Stimulated activated CD8-positive, alpha-beta memory T cell treated with anti-CD3 and anti-CD28 coated beads, Interleukin-7, amount 100 ng/mL, for 48 hours (primary cell): ENCODE measurements at regions not wholly inside any gene's neighbourhood (a gene's known extent, or its start where the extent isn't known, plus 50 kb on each side); places are given as distances from the start of the nearest gene placed in this dataset.
"Not testable (repeated sequence)": the region's sequence is repeated elsewhere in the genome, so short reads cannot be mapped to it uniquely, and the experiment has no call there.

Experiments used
- DNase-seq, 2 donors: peaks; one replicate each; pipeline ENCODE4 v3.0.0-alpha.2; 2020; ENCODE audit warnings: low read depth in 1 of 2; ENCODE audit errors: extremely low read depth in 1 of 2

- no peak for DNase-seq
Observed at GRCh38 chrX:40530509-40530908, 50.3 kb upstream of the ATP6AP2 start.

DNA sequence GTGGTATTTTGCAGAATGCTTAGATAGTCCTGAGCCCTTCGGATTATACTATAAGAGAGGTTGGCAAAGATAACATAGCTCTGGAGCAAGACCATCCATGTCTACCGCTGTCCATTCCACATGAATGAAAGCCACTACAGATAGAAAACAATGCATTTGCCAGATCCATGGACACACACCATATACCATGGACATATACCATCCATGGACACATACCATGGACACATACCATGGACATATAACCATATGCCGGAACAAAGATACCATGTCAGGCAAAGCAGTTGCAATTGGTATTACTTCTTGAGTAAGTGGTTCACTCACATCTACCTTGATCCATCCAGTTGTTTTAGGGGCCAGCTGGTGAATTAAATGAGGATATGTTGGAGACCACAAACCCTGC is 53.2 kb upstream of the ATP6AP2 start:
- DNase-seq = no peak

- DNase-seq = no peak
Observed at GRCh38 chrX:40526412-40526811, 54.4 kb upstream of the ATP6AP2 start.

GRCh38 chrX:40525901-40526300 is 54.9 kb upstream of the ATP6AP2 start:
- not testable (repeated sequence) for DNase-seq

- no peak for DNase-seq
Observed at GRCh38 chrX:40524423-40524822, 56.3 kb upstream of the ATP6AP2 start.

- DNase-seq = no peak
Observed at GRCh38 chrX:40523852-40524251, 56.9 kb upstream of the ATP6AP2 start.

- DNase-seq = no peak
Observed at GRCh38 chrX:40521868-40522450, 58.8 kb upstream of the ATP6AP2 start.

GRCh38 chrX:40514376-40514775 is 66.4 kb upstream of the ATP6AP2 start:
- DNase-seq = no peak

DNA sequence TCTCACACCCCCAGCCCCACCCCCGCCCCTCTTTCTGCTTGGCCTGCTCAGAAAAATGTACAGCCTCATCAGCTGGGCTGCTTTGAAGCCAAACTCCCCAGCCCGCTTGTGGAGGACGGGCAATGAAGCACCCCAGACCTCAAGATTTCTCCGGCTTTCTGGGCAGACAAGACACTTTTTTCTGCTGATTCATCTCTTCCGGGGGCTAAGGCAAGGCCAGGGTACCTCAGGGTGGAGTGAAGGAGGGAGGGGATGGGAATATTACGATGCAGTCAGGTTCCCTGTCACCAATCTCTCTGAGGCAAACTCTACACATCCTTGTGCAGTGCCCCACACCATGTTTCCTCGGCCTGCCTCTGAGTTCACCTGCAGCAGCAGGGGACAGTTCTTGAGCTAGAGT is 66.9 kb upstream of the ATP6AP2 start:
- no peak for DNase-seq

DNA sequence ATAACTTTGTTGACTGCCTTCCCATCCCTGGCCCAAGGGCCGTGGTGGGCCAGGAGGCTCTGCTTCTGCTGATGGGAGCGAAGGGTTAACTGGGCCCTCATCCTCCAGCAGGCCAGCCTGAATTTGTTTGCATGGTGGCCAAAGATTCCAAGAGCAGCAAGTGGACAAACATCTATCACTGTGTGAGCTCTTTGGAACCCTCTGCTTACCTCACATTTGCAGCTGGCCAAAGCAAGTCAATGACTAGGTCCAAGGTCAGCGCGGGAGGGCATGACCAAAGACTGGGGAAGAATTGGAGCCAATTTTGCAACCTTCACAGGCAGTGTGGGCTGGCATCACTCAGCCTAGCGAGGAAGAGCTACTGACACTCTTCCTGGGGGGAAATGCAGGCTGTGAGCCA is 67.8 kb upstream of the ATP6AP2 start:
- DNase-seq = no peak

DNA sequence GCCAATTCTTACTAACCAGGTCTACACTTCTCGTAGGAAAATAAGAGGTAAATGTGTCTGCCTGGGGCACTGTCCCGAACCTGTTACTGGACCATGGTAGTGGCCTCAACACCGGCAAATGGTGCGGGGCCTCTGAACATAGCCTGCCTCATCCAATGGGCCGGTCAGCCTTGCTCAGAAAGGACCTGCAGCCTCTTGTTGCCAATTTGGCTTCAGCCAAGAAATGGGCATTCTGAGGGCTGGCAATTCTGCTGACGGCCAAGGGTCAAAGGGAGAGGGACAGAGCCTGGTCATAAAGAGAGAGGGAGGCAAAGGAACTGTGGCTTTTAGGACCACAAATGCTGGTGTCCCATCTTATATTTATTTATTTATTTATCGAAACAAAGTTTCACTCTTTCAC is 69.5 kb upstream of the ATP6AP2 start:
- DNase-seq = no peak

DNA sequence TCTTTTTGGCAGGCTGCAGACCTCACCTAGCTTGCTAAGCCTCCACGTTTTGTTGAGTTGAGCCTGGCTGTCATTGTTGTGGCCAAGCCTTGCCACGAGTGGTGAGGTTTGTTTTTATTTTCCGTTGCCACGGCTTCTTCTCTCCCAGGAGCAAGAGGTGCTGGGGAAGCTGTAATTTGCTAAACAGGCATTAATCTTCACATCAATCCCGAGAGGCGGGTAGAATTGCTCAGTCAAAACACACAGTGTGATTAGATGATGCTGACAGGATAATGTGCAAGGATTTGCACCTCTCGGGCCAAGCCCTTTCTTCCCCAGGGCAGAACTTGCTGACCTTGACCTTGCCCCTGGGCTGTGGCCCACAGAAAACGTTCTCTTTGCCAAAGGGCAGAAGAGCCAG is 72.2 kb upstream of the ATP6AP2 start:
- no peak for DNase-seq

GRCh38 chrX:40506201-40506985 is 74.4 kb upstream of the ATP6AP2 start:
- no peak for DNase-seq

DNA sequence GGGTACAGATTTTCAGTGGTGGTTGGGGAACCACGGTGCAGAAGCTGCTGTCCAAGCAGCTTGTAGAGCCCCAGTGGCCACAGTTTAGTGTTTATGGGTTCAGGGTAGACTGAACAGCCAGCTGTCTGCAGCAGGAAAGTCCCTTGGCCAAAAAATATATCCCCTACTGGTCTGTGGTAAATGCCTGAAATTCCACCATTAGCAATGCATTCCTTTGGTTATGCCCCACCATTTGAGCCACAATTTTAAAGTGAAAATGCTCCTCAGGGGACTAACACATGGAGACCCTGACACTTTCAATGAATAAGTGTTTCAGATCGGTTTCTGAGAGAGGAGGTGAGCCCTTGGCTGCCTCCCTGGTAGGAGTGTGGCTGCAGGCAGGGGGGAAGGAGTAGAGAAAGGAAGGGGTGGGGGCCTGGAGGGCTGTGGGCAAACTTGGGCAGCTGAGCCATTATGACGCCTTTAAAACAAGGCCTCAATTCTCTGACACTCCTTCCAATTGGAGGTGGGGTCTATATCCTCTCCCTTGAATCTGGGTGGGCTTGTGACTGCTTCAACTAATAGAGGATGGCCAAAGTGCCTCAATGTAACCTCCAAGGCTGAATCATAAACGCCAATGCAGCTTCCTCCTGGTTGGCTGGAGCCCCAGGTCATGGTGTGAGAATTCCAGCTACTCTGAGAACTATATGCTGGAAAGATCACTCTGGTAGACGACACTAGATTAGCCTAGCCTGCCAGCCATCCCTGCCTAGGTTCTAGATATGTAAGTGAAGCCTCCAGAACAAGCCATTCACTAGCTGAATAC is 75.8 kb upstream of the ATP6AP2 start:
- DNase-seq = no peak

GRCh38 chrX:40503094-40503493 is 77.7 kb upstream of the ATP6AP2 start:
- no peak for DNase-seq

GRCh38 chrX:40502688-40503087 is 78.1 kb upstream of the ATP6AP2 start:
- DNase-seq = no peak

DNA sequence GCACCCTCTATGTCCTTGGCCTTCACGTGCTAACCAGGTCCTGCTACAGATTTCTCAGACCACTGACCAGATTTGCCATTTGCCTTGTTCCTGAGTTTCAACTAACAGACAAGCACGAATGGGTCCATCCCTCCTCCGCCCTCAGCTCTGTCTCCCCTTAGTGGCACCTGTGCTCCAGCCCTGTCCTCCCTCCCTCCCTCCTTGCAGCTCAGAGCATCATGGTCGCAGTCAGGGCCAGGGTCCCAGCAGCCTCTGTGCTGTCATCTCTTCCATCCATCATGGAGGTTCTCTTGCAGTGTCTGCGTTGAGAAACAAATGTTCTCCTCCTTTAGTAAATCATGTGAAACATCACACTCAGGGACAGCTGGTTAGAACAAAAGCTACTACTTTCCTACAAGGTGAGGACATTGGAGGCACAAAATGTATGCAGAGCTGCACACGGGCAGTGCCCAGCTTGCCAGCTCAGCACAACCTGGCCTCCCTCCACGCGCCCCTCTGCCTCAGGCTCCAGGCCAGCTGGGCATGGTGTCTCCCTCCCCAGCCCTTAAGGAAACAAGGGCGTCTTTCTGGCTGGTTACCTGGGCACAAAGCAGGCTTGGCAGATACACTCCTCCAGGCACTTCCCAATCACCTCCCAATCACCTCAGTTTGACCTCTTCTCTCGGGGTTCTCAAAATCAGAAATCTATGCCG is 79.5 kb upstream of the ATP6AP2 start:
- DNase-seq = no peak

DNA sequence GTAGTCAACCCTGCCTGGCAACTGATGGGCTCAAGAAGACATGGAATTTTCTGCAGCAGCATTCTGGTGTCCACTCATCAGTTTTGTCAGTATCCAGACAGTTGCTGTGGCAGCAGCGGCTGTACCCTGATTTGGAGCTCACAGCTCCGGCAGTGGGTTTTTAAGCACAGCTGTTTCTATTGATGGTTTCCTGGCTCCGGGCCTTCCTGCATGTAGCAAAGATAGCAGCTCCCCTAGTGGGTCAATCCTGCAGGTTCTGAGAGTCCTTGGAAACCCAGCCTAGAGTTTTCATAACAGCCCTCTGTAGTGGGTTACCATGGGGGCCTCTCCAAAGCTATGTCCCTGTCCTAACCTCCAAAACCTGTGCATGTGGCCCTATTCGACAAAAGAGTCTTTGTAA is 84.0 kb upstream of the ATP6AP2 start:
- no peak for DNase-seq

DNA sequence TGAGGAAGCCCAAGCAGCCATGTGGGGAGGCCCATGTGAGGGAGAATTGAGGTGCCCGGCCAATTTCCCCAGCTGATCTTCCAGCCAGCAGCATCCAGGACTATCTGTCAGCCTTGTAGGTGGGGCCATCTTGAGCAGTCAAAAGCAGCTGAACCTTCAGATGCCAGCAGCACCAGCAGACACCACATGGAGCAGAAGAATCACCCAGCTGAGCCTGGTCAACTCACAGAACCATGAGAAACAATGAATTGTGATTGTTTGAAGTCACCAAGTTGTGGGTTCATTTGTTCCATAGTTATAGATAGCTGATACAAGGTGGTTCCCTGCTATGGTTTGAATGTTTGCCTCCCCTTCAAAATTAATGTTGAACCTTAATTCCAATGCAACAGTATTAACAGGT is 85.1 kb upstream of the ATP6AP2 start:
- DNase-seq = no peak

- no peak for DNase-seq
Observed at GRCh38 chrX:40494005-40494404, 86.8 kb upstream of the ATP6AP2 start.

GRCh38 chrX:40488296-40488695 is 92.5 kb upstream of the ATP6AP2 start:
- DNase-seq = no peak
